Choroid plexus epithelial cell (primary cell): ENCODE measurements at regions not wholly inside any gene's neighbourhood (a gene's known extent, or its start where the extent isn't known, plus 50 kb on each side); places are given as distances from the start of the nearest gene placed in this dataset.

Source experiments
- DNase-seq: peaks from one replicate; pipeline ENCODE4 v3.0.0-alpha.2; 2010; ENCODE audit warnings: low read depth
- H3K4me3 ChIP-seq: 2 replicates; pipeline ENCODE4 v1.5.1; 2011; ENCODE audit warnings: low read depth, mild to moderate bottlenecking, control low read depth, low read length, moderate library complexity
- CTCF ChIP-seq: conservative IDR thresholded peaks from 2 replicates; pipeline ENCODE4 v1.5.1; 2011; ENCODE audit warnings: low read depth, mild to moderate bottlenecking, control low read depth, inconsistent platforms, low read length, moderate library complexity

- no peak overlapping the region for H3K4me3 ChIP-seq
- no peak for TF ChIP-seq CTCF
- DNase-seq: no peak
Observed at GRCh38 chr6:40956936-40957335, 82.1 kb downstream of the UNC5CL start.

- DNase-seq: no peak
- no peak for TF ChIP-seq CTCF
- H3K4me3 ChIP-seq: no peak overlapping the region
Observed at GRCh38 chr6:40955178-40955545, 83.9 kb downstream of the UNC5CL start.

- no peak for TF ChIP-seq CTCF
- H3K4me3 ChIP-seq: no peak overlapping the region
- DNase-seq: no peak
Observed at GRCh38 chr6:40954446-40955177, 84.4 kb downstream of the UNC5CL start.

GRCh38 chr6:40953486-40953885 is 85.5 kb downstream of the UNC5CL start:
- DNase-seq: no peak
- no peak overlapping the region for H3K4me3 ChIP-seq
- TF ChIP-seq CTCF: no peak

- H3K4me3 ChIP-seq: no peak overlapping the region
- DNase-seq: peak; percentile 57
- no peak for TF ChIP-seq CTCF
Observed at GRCh38 chr6:40950986-40951698, 87.9 kb downstream of the UNC5CL start.

- no peak overlapping the region for H3K4me3 ChIP-seq
- peak; percentile 13 for DNase-seq
- no peak for TF ChIP-seq CTCF
Observed at GRCh38 chr6:40948570-40948969, 90.5 kb downstream of the UNC5CL start.
